ENCODE measurements at regions not wholly inside any gene's neighbourhood (a gene's known extent, or its start where the extent isn't known, plus 50 kb on each side); places are given as distances from the start of the nearest gene placed in this dataset.

DNA sequence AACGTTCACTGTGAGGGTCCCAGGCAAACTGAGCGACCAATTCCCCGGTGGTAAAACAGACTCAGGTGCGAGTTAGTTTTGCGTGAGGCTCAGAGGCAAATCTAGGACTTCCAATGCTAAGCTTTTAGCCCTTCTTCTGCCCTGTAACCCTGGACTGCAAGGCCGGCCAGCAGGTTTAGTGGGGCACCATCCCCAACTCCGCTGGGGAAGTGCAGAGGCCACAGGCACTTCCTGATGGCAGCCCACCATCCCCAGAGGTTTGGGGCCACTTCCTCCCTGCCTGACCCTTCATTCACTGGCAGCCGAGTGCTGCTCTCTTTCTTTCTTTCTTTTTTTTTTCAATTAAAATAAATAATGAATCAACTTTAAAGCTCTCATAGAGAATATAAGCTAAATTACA, 124.6 kb upstream of the B3GAT1 start (continued):
- TF ChIP-seq JUND (IDR thresholded peaks at IDR 0.05) (no peak), EZH2 (IDR thresholded peaks at IDR 0.05) (no peak)

DNA sequence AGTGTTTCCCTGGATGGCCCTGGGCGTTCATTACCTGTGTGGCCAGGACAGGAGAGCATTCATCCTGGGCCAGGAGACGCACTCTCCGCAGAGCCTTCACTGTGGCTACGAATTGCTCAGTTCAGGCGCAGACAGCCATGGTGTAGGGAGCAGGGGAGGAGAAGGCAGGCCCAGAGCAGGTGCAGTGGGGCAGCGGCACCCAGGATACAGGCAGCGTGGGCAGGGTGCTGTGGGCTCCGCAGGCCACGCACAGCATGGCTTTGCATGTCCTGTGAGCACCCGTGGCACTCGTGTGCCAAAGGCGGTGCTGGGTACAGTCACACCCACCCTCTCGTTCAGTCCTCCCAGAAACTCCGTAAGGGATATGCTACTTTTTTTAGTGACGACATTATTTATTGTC, 124.2 kb upstream of the B3GAT1 start:
- CTCF ChIA-PET = no interaction called here
- H2AFZ ChIP-seq (ENCODE audit: low read depth, low read length, poor library complexity, severe bottlenecking) = no peak overlapping the region
- H4K20me1 ChIP-seq (ENCODE audit: insufficient read depth) = no peaks in the 10 kb centered on the region
- H3K27ac ChIP-seq (ENCODE audit: low read depth, low read length) = no peak overlapping the region
- intact Hi-C loops (cut with micrococcal nuclease) = no loop called here
- BruUV-seq (replicated peaks) = no TSS peak
- no peak for TF ChIP-seq CEBPB (IDR thresholded peaks at IDR 0.05; ENCODE audit: low read depth)
- TF ChIP-seq POLR2AphosphoS5 (IDR thresholded peaks at IDR 0.05; ENCODE audit: low read depth, low read length) = no peak
- no peak for TF ChIP-seq SP1 (IDR thresholded peaks at IDR 0.05; ENCODE audit: low read depth)
- TF ChIP-seq EGR1 (IDR thresholded peaks at IDR 0.05; ENCODE audit: low read depth) = no peak
- no peak for TF ChIP-seq FOSL1 (IDR thresholded peaks at IDR 0.05; ENCODE audit: low read depth)
- no peak for TF ChIP-seq EZH2phosphoT487 (IDR thresholded peaks at IDR 0.05; ENCODE audit: borderline replicate concordance)
- no peak for TF ChIP-seq YY1 (IDR thresholded peaks at IDR 0.05; ENCODE audit: extremely low read depth, insufficient replicate concordance, low read depth, low read length)
- TF ChIP-seq, protein P1, sequence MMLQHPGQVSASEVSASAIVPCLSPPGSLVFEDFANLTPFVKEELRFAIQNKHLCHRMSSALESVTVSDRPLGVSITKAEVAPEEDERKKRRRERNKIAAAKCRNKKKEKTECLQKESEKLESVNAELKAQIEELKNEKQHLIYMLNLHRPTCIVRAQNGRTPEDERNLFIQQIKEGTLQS (IDR thresholded peaks at IDR 0.05) = no peak
- TF ChIP-seq, protein P2, sequence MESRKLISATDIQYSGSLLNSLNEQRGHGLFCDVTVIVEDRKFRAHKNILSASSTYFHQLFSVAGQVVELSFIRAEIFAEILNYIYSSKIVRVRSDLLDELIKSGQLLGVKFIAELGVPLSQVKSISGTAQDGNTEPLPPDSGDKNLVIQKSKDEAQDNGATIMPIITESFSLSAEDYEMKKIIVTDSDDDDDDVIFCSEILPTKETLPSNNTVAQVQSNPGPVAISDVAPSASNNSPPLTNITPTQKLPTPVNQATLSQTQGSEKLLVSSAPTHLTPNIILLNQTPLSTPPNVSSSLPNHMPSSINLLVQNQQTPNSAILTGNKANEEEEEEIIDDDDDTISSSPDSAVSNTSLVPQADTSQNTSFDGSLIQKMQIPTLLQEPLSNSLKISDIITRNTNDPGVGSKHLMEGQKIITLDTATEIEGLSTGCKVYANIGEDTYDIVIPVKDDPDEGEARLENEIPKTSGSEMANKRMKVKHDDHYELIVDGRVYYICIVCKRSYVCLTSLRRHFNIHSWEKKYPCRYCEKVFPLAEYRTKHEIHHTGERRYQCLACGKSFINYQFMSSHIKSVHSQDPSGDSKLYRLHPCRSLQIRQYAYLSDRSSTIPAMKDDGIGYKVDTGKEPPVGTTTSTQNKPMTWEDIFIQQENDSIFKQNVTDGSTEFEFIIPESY (IDR thresholded peaks at IDR 0.05; ENCODE audit: extremely low read depth, insufficient replicate concordance, low read length) = no peak
- no peak for TF ChIP-seq SRF (IDR thresholded peaks at IDR 0.05; ENCODE audit: low read depth)
- no peak for TF ChIP-seq SIN3A (IDR thresholded peaks at IDR 0.05; ENCODE audit: low read depth)
- TF ChIP-seq POLR2A (IDR thresholded peaks at IDR 0.05; ENCODE audit: borderline replicate concordance, extremely low read depth, insufficient read depth, insufficient read length) = no peak
- no peak for TF ChIP-seq TCF7L2 (IDR thresholded peaks at IDR 0.05; ENCODE audit: borderline replicate concordance, extremely low read depth, insufficient read depth, insufficient read length)
- TF ChIP-seq, protein P3, sequence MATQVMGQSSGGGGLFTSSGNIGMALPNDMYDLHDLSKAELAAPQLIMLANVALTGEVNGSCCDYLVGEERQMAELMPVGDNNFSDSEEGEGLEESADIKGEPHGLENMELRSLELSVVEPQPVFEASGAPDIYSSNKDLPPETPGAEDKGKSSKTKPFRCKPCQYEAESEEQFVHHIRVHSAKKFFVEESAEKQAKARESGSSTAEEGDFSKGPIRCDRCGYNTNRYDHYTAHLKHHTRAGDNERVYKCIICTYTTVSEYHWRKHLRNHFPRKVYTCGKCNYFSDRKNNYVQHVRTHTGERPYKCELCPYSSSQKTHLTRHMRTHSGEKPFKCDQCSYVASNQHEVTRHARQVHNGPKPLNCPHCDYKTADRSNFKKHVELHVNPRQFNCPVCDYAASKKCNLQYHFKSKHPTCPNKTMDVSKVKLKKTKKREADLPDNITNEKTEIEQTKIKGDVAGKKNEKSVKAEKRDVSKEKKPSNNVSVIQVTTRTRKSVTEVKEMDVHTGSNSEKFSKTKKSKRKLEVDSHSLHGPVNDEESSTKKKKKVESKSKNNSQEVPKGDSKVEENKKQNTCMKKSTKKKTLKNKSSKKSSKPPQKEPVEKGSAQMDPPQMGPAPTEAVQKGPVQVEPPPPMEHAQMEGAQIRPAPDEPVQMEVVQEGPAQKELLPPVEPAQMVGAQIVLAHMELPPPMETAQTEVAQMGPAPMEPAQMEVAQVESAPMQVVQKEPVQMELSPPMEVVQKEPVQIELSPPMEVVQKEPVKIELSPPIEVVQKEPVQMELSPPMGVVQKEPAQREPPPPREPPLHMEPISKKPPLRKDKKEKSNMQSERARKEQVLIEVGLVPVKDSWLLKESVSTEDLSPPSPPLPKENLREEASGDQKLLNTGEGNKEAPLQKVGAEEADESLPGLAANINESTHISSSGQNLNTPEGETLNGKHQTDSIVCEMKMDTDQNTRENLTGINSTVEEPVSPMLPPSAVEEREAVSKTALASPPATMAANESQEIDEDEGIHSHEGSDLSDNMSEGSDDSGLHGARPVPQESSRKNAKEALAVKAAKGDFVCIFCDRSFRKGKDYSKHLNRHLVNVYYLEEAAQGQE (IDR thresholded peaks at IDR 0.05; ENCODE audit: low read depth) = no peak
- DNase-seq (ENCODE audit: low read depth, low spot score) (no peak), ATAC-seq (no peak)
- no peak overlapping the region for H3K9ac ChIP-seq (ENCODE audit: low read length)
- H3K9me2 ChIP-seq (ENCODE audit: insufficient read depth) = no peaks in the 10 kb centered on the region
- H3K36me3 ChIP-seq (ENCODE audit: control insufficient read depth in 1 of 2, insufficient read depth in 2 of 2, low read length in 2 of 2) = no peaks in the 10 kb centered on the region
- no peaks in the 10 kb centered on the region for H3K9me3 ChIP-seq (ENCODE audit: control insufficient read depth in 1 of 2, insufficient read depth in 1 of 2, low read depth in 1 of 2, low read length in 2 of 2)
- H3K27me3 ChIP-seq (ENCODE audit: insufficient read depth, low read length) = no peaks in the 10 kb centered on the region
- H3K4me3 ChIP-seq (replicated peaks in 1 of 2; ENCODE audit: low read depth in 1 of 2, low read length in 2 of 2) = no peak overlapping the region
- H3K79me2 ChIP-seq (ENCODE audit: insufficient read depth, low read length) = no peaks in the 10 kb centered on the region
- POLR2A ChIA-PET = no interaction called here
- RAD21 ChIA-PET (ENCODE audit: low non-redundant PET in 1 of 2, low total read pairs in 2 of 2, uncharacterized antibody in 2 of 2, unreplicated experiment in 2 of 2) = no interaction called here
- no peak overlapping the region for H3K4me2 ChIP-seq (ENCODE audit: low read length)
- peaks cover 0 to 3% of the 10 kb centered on the region in 2 experiments; a peak in 1 of 4 replicates for H3K4me1 ChIP-seq (ENCODE audit: control insufficient read depth in 1 of 2, insufficient read depth in 2 of 2, low read length in 2 of 2)

All from HCT116 (cell line).